BJ (cell line): ENCODE measurements at regions not wholly inside any gene's neighbourhood (a gene's known extent, or its start where the extent isn't known, plus 50 kb on each side); places are given as distances from the start of the nearest gene placed in this dataset.

Experiments used
- CTCF ChIA-PET: fragments of 350-600 bp; formaldehyde crosslinking; extraction: SDS; loops from one replicate; lab custom pipeline; 2021; ENCODE audit warnings: antibody characterized with exemption, inconsistent platforms; lab: Yijun Ruan, JAX
- POLR2A ChIA-PET: fragments of 300-600 bp; sonication (Branson Sonifier 250); formaldehyde crosslinking; extraction: SDS; loops from one replicate; lab custom pipeline; 2021; ENCODE audit warnings: antibody characterized with exemption; lab: Charles Lee
- DNase-seq: peaks from one replicate; pipeline ENCODE4 v3.0.0-alpha.2; 2011; ENCODE audit warnings: low read depth
- H3K27me3 ChIP-seq: 2 replicates; pipeline ENCODE4 v1.6.0; 2011; ENCODE audit warnings: low read length; ENCODE audit not compliant: control insufficient read depth, insufficient read depth
- H3K36me3 ChIP-seq: 2 replicates; pipeline ENCODE4 v1.5.1; 2011; ENCODE audit warnings: low read length; ENCODE audit not compliant: control insufficient read depth, insufficient read depth
- H3K4me3 ChIP-seq: 2 replicates; pipeline ENCODE4 v1.5.1; 2011; ENCODE audit warnings: low read depth, mild to moderate bottlenecking, control low read depth, low read length
- CTCF ChIP-seq: IDR thresholded peaks from 2 replicates; pipeline ENCODE4 v1.5.1; 2011; ENCODE audit warnings: low read depth, mild to moderate bottlenecking, control low read depth, inconsistent platforms, low read length, moderate library complexity; ENCODE audit not compliant: insufficient read depth

GRCh38 chr2:190742431-190742830 is 93.5 kb downstream of the NAB1 start:
- CTCF ChIA-PET, result no interaction called here
- Histone ChIP-seq H3K27me3 (no peaks in the 10 kb centered on the region; the same call in none of the 2 replicates), H3K36me3 (no peaks in the 10 kb centered on the region), H3K4me3 (no peak overlapping the region)
- DNase-seq, result no peak
- POLR2A ChIA-PET, result no interaction called here
- no peak for TF ChIP-seq CTCF

GRCh38 chr2:190744041-190744440 is 95.2 kb downstream of the NAB1 start:
- Histone ChIP-seq H3K4me3 (no peak overlapping the region), H3K27me3 (no peaks in the 10 kb centered on the region; the same call in none of the 2 replicates), H3K36me3 (no peaks in the 10 kb centered on the region)
- DNase-seq, result no peak
- no peak for TF ChIP-seq CTCF
- CTCF ChIA-PET, result interaction anchor here (1.1 kb wide), 1 partner anchor 12 kb away, joined by 4 read pairs; no protein-coding TSS in a partner anchor
- POLR2A ChIA-PET, result no interaction called here

- DNase-seq, result no peak
- TF ChIP-seq CTCF, result no peak
- ChIA-PET CTCF (interaction anchor here (0.9 kb wide), 1 partner anchor 428 kb away, joined by 3 read pairs; the partner anchor contains the start of gene HIBCH), POLR2A (interaction anchor here (0.6 to 1.7 kb wide), 3 partner anchors 13 to 445 kb away, joined by 3 to 6 read pairs (median 3); no protein-coding TSS in a partner anchor)
- H3K36me3 ChIP-seq, result no peaks in the 10 kb centered on the region
- H3K4me3 ChIP-seq, result no peak overlapping the region
- H3K27me3 ChIP-seq, result no peaks in the 10 kb centered on the region; the same call in 1 of the 2 replicates
These were observed 98.3 kb downstream of the NAB1 start for GRCh38 chr2:190746971-190747761.

GRCh38 chr2:190748966-190749365 is 100.1 kb downstream of the NAB1 start:
- CTCF ChIA-PET, result interaction anchor here (0.6 to 1.2 kb wide), 2 partner anchors 10 to 71 kb away, joined by 3 read pairs; no protein-coding TSS in a partner anchor
- POLR2A ChIA-PET, result no interaction called here
- H3K27me3 ChIP-seq, result no peaks in the 10 kb centered on the region; the same call in 1 of the 2 replicates
- no peak overlapping the region for H3K4me3 ChIP-seq
- DNase-seq, result no peak
- H3K36me3 ChIP-seq, result no peaks in the 10 kb centered on the region
- TF ChIP-seq CTCF, result no peak

- H3K36me3 ChIP-seq, result no peaks in the 10 kb centered on the region
- no peak overlapping the region for H3K4me3 ChIP-seq
- TF ChIP-seq CTCF, result no peak
- CTCF ChIA-PET, result no interaction called here
- no peaks in the 10 kb centered on the region for H3K27me3 ChIP-seq
- POLR2A ChIA-PET, result no interaction called here
- no peak for DNase-seq
These were observed 107.0 kb downstream of the NAB1 start for GRCh38 chr2:190755772-190756415.
